Tibial nerve (tissue), 4 donors: ENCODE measurements at regions not wholly inside any gene's neighbourhood (a gene's known extent, or its start where the extent isn't known, plus 50 kb on each side); places are given as distances from the start of the nearest gene placed in this dataset.

Experiments
- EP300 ChIP-seq, 2 donors: sonication (generic); formaldehyde crosslinking; IDR thresholded peaks; one replicate each; pipeline ENCODE4 v1.6.1; 2017; ENCODE audit warnings: antibody characterized with exemption in 2 of 2, mild to moderate bottlenecking in 1 of 2
- TF ChIP-seq, protein P1 (sequence below), 5 experiments: fragments of 200-600 bp in 3 of 5; fragments of 450-650 bp in 2 of 5; sonication (generic) in 3 of 5; IDR thresholded peaks; one replicate each; pipeline ENCODE4 v1.5.1; 2016 to 2019; ENCODE audit warnings: antibody characterized with exemption in 5 of 5, mild to moderate bottlenecking in 3 of 5, moderate library complexity in 2 of 5

DNA sequence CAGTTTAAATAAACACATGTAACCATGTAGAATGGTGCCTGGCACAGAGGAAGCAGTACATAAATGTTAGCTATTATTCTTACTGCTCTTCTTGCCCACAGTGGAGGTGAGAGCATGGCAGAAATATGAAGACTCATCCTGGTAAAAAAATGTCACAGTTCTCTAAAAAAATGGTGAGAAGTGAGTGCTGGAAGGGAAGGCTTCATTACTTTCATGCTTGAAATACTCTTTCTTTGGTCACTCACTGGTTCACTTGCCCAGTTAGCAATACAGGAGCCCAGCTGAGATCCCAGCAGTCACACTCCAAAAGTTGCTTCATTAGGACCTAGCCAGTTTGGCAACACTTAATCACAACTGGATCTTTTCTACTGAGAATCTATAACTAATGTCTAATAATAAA, 1017.2 kb downstream of the TUSC7 start:
- TF ChIP-seq, protein P1, sequence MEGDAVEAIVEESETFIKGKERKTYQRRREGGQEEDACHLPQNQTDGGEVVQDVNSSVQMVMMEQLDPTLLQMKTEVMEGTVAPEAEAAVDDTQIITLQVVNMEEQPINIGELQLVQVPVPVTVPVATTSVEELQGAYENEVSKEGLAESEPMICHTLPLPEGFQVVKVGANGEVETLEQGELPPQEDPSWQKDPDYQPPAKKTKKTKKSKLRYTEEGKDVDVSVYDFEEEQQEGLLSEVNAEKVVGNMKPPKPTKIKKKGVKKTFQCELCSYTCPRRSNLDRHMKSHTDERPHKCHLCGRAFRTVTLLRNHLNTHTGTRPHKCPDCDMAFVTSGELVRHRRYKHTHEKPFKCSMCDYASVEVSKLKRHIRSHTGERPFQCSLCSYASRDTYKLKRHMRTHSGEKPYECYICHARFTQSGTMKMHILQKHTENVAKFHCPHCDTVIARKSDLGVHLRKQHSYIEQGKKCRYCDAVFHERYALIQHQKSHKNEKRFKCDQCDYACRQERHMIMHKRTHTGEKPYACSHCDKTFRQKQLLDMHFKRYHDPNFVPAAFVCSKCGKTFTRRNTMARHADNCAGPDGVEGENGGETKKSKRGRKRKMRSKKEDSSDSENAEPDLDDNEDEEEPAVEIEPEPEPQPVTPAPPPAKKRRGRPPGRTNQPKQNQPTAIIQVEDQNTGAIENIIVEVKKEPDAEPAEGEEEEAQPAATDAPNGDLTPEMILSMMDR (IDR thresholded peaks at IDR 0.05) = no peak
- TF ChIP-seq EP300 (IDR thresholded peaks at IDR 0.05) = no peak
